HEK293T (cell line): ENCODE measurements at regions not wholly inside any gene's neighbourhood (a gene's known extent, or its start where the extent isn't known, plus 50 kb on each side); places are given as distances from the start of the nearest gene placed in this dataset.

ENCODE experiments used
- CTCF ChIA-PET: fragments of 350-600 bp; formaldehyde crosslinking; extraction: SDS; loops from one replicate; lab custom pipeline; 2021; ENCODE audit warnings: antibody characterized with exemption, inconsistent platforms; lab: Yijun Ruan, JAX
- POLR2A ChIA-PET: fragments of 350-600 bp; formaldehyde crosslinking; extraction: SDS; loops from one replicate; lab custom pipeline; 2020; ENCODE audit warnings: antibody characterized with exemption, inconsistent platforms; lab: Yijun Ruan, JAX
- DNase-seq: peaks from one replicate; pipeline ENCODE4 v3.0.0; 2012; ENCODE audit warnings: mixed read lengths; ENCODE audit errors: extremely low spot score
- ARNT ChIP-seq: fragments of 450-650 bp; IDR thresholded peaks from 2 replicates; pipeline ENCODE4 v1.6.1; 2017; ENCODE audit warnings: mild to moderate bottlenecking
- BHLHE40 ChIP-seq: fragments of 450-650 bp; IDR thresholded peaks from 2 replicates; pipeline ENCODE4 v1.6.1; 2016; ENCODE audit warnings: mild to moderate bottlenecking, moderate library complexity, borderline replicate concordance
- CTBP1 ChIP-seq: fragments of 450-650 bp; IDR thresholded peaks from 2 replicates; pipeline ENCODE4 v1.6.1; 2016; ENCODE audit warnings: borderline replicate concordance
- ELF4 ChIP-seq: fragments of 450-650 bp; IDR thresholded peaks from 2 replicates; pipeline ENCODE4 v1.6.1; 2017; ENCODE audit warnings: antibody characterized with exemption
- FOXA1 ChIP-seq: fragments of 450-650 bp; IDR thresholded peaks from 2 replicates; pipeline ENCODE4 v1.6.1; 2016; ENCODE audit warnings: mild to moderate bottlenecking
- FOXK2 ChIP-seq: fragments of 450-650 bp; IDR thresholded peaks from 2 replicates; pipeline ENCODE4 v1.6.1; 2016; ENCODE audit warnings: mild to moderate bottlenecking
- FOXM1 ChIP-seq: fragments of 450-650 bp; IDR thresholded peaks from 2 replicates; pipeline ENCODE4 v1.6.1; 2017; ENCODE audit warnings: mild to moderate bottlenecking, borderline replicate concordance
- HDGF ChIP-seq: fragments of 450-650 bp; IDR thresholded peaks from 2 replicates; pipeline ENCODE4 v1.6.1; 2017; ENCODE audit warnings: antibody characterized with exemption, borderline replicate concordance
- L3MBTL2 ChIP-seq: fragments of 450-650 bp; conservative IDR thresholded peaks from 2 replicates; pipeline ENCODE4 v1.6.1; 2016; ENCODE audit warnings: mild to moderate bottlenecking
- LEF1 ChIP-seq: fragments of 450-650 bp; IDR thresholded peaks from 2 replicates; pipeline ENCODE4 v1.6.1; 2017; ENCODE audit warnings: mild to moderate bottlenecking, borderline replicate concordance
- NFRKB ChIP-seq: fragments of 450-650 bp; IDR thresholded peaks from 2 replicates; pipeline ENCODE4 v1.6.1; 2016; ENCODE audit warnings: mild to moderate bottlenecking, moderate library complexity
- PKNOX1 ChIP-seq: fragments of 450-650 bp; IDR thresholded peaks from 2 replicates; pipeline ENCODE4 v1.6.1; 2016
- SP1 ChIP-seq: fragments of 450-650 bp; IDR thresholded peaks from 2 replicates; pipeline ENCODE4 v1.6.1; 2017
- SUZ12 ChIP-seq: fragments of 450-650 bp; IDR thresholded peaks from 2 replicates; pipeline ENCODE4 v1.6.1; 2016; ENCODE audit warnings: mild to moderate bottlenecking
- TARDBP ChIP-seq: fragments of 450-650 bp; IDR thresholded peaks from 2 replicates; pipeline ENCODE4 v1.6.1; 2016
- ZNF384 ChIP-seq: fragments of 450-650 bp; IDR thresholded peaks from 2 replicates; pipeline ENCODE4 v1.6.1; 2016

DNA sequence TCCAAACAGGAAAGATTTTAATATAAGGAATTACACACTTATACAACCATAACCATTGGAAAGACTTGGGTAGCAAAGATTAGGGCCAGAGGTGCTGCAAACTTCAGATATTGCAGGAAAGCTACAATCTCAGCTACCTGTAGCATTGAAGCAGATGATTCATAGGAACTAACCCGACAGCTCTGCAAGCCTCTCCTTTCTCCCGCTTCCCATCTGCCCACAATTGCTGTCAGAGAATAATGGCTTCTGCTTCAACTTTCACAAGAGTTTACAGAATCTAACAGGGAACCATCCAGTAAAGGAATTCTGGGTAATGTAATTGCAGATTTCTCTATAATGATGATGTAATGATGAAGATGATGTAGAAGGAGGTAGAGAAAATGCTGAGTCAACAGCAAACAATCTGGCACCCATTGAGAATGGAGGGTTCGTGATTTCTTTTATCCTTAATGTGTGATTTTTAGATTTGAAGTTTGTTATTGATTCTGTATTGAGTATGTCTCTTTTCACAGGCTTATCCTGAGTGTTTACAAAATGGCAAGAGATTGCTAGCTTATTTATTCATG, 70.8 kb upstream of the USP47 start:
- TF ChIP-seq ELF4 (no peak), SUZ12 (no peak), BHLHE40 (no peak), ARNT (no peak), LEF1 (no peak), ZNF384 (no peak), FOXA1 (no peak), FOXK2 (no peak), FOXM1 (no peak), NFRKB (no peak), CTBP1 (no peak), HDGF (no peak)
- ChIA-PET CTCF (interaction anchor here (0.5 kb wide), 1 partner anchor 53 kb away, joined by 4 read pairs; no protein-coding TSS in a partner anchor), POLR2A (no interaction called here)
- no peak for DNase-seq

DNA sequence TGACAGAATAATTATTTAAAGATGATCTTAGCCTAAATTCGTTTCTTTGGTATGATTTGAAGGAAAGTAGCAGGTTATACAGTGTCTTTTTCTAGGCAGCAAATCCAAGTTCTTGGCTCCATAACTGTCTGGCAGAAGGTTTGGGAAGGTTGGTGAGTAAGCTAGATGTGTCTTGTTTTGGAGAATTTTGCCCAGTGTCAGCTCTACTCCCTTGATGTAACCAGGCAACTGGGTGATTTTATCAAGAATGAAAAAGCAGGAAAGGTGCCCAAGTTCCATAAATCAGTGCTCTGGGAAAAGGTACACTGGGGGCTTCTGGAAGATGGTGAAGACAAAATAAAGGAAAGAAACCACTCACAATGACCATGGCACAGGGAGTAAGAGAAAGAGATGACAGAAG, 71.5 kb upstream of the USP47 start:
- DNase-seq, result no peak
- ChIA-PET POLR2A (no interaction called here), CTCF (no interaction called here)
- TF ChIP-seq SUZ12, result no peak
- no peak for TF ChIP-seq PKNOX1
- no peak for TF ChIP-seq ARNT
- TF ChIP-seq L3MBTL2, result no peak
- TF ChIP-seq HDGF, result no peak
- TF ChIP-seq FOXK2, result no peak

- ChIA-PET POLR2A (no interaction called here), CTCF (no interaction called here)
- no peak for DNase-seq
- TF ChIP-seq PKNOX1 (no peak), SP1 (no peak), L3MBTL2 (no peak), LEF1 (no peak), NFRKB (no peak)
Observed at GRCh38 chr11:11769782-11770181, 72.0 kb upstream of the USP47 start.

GRCh38 chr11:11769362-11769761, 72.4 kb upstream of the USP47 start:
- POLR2A ChIA-PET, result no interaction called here
- no peak for DNase-seq
- CTCF ChIA-PET, result no interaction called here
- TF ChIP-seq ARNT, result no peak
- TF ChIP-seq PKNOX1, result no peak
- no peak for TF ChIP-seq NFRKB
- TF ChIP-seq FOXA1, result no peak
- no peak for TF ChIP-seq FOXM1
- TF ChIP-seq ELF4, result no peak
- no peak for TF ChIP-seq SUZ12

DNA sequence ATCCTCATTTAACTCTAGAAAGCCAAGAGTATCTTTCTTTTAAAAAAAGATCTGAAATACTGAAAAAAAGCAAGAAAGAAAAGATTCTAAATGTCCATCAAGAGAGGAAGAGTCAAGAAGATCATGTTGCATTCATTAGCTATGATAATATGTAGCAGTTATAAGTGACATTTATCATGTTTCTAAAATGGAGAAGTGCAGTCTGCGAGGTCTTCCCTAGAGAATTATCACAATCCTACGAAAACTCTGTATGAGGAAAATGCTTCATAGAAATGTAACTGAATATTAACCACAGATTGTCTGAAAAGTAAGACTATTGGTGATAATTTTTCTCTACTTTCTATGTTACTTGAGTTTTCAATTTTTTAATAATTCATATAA, 77.4 kb upstream of the USP47 start:
- CTCF ChIA-PET, result no interaction called here
- DNase-seq, result no peak
- POLR2A ChIA-PET, result no interaction called here
- TF ChIP-seq FOXM1 (no peak), CTBP1 (no peak), L3MBTL2 (no peak), ARNT (no peak), ELF4 (no peak), TARDBP (no peak), LEF1 (no peak), NFRKB (no peak), PKNOX1 (no peak), SUZ12 (no peak), FOXK2 (no peak), SP1 (no peak), ZNF384 (no peak), BHLHE40 (no peak), FOXA1 (no peak), HDGF (no peak)

- ChIA-PET CTCF (no interaction called here), POLR2A (no interaction called here)
- no peak for DNase-seq
- no peak for TF ChIP-seq PKNOX1
- TF ChIP-seq FOXM1, result no peak
- no peak for TF ChIP-seq ZNF384
- TF ChIP-seq ARNT, result no peak
- no peak for TF ChIP-seq CTBP1
- TF ChIP-seq LEF1, result no peak
- no peak for TF ChIP-seq BHLHE40
- TF ChIP-seq HDGF, result no peak
- TF ChIP-seq TARDBP, result no peak
- no peak for TF ChIP-seq SUZ12
- no peak for TF ChIP-seq NFRKB
Observed at GRCh38 chr11:11763796-11764422, 77.9 kb upstream of the USP47 start.
